Fibroblast of mammary gland (primary cell): ENCODE measurements at regions not wholly inside any gene's neighbourhood (a gene's known extent, or its start where the extent isn't known, plus 50 kb on each side); places are given as distances from the start of the nearest gene placed in this dataset.

Source experiments
- DNase-seq: peaks from one replicate; pipeline ENCODE4 v3.0.0-alpha.2; 2010; ENCODE audit warnings: low read depth
- H3K4me3 ChIP-seq: 2 replicates; pipeline ENCODE4 v1.5.1; 2011; ENCODE audit warnings: low read depth, mild to moderate bottlenecking, low read length, moderate library complexity; ENCODE audit not compliant: control insufficient read depth
- TF ChIP-seq, protein P1 (sequence below): conservative IDR thresholded peaks from 2 replicates; pipeline ENCODE4 v1.5.1; 2011; ENCODE audit warnings: low read depth, low read length, inconsistent platforms; ENCODE audit not compliant: control insufficient read depth, insufficient read depth

DNA sequence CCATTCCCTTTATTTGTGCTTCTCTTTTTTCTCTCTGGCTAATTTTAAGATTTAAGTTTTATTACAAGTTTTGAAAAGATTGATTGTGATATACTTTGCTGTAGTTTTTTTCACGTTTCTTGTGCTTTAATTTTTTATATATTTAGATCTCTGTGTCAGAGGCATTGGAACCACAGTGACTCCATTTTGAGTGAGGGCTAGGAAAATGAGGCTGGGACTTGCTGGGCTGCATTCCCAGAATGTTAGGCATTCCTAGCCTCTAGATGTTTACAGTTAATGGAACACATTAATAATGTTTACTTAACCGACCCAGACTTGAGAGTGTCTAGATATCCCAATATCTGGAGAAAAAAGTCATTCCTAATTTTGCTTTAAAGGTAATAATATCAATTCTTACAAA is 939.4 kb downstream of the BRINP3 start:
- H3K4me3 ChIP-seq: no peak overlapping the region
- TF ChIP-seq, protein P1, sequence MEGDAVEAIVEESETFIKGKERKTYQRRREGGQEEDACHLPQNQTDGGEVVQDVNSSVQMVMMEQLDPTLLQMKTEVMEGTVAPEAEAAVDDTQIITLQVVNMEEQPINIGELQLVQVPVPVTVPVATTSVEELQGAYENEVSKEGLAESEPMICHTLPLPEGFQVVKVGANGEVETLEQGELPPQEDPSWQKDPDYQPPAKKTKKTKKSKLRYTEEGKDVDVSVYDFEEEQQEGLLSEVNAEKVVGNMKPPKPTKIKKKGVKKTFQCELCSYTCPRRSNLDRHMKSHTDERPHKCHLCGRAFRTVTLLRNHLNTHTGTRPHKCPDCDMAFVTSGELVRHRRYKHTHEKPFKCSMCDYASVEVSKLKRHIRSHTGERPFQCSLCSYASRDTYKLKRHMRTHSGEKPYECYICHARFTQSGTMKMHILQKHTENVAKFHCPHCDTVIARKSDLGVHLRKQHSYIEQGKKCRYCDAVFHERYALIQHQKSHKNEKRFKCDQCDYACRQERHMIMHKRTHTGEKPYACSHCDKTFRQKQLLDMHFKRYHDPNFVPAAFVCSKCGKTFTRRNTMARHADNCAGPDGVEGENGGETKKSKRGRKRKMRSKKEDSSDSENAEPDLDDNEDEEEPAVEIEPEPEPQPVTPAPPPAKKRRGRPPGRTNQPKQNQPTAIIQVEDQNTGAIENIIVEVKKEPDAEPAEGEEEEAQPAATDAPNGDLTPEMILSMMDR: no peak
- DNase-seq: no peak

DNA sequence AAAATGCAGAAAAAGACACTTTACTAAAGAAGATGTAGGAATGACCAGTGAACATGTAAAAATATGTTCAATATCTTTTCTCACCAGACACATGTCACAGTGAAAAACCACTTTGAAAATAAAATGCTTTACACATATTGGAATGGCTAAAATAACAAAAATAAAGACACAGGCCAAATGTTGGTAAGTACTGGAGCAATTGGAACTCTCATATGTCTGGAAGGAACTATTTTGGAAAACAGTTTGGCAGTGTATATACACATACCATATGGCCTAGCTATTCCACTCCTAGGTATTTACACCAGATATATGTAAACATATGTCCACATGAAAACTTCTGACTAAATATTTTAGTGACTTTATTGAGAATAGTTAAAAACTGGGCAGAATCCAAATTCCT is 927.2 kb downstream of the BRINP3 start:
- H3K4me3 ChIP-seq: no peak overlapping the region
- TF ChIP-seq, protein P1: no peak
- DNase-seq: no peak

DNA sequence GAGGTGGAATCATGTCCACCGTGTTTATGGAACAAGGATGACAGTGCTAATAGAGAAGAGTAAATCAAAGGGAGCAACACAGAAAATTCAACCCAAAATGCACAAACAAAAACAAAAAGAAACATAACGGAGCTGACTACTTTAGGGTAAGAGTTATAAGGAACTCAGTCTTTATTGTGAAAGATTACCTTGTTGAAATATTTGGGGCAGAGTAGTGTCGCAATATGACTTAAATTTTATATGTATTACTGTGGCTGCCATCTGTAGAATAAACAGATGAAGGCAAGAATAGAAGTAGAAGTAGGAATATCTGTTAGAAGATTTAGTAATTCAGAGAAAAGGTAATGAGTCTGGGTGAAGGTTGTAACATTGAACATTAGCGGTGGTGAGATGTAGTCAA is 913.9 kb downstream of the BRINP3 start:
- no peak overlapping the region for H3K4me3 ChIP-seq
- no peak for DNase-seq
- TF ChIP-seq, protein P1: no peak

DNA sequence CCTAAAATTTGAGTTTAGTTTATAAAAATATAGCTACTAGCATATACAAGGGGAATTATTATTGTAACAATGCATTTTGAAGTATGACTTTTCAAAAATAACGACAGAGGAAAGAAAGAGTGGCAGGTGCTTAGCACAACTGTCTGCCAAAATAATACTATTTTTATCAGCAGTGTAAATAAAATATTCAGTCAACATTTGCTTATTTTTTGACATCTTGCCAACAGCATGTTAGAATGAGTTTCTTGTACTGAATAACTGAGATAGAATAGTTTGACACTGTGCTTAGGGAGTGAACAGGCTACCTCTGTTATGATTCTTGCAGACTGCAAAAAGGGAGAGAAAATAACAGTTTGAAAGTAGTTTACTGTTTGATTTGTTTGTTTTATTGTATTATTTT is 909.8 kb downstream of the BRINP3 start:
- DNase-seq: no peak
- H3K4me3 ChIP-seq: no peak overlapping the region
- TF ChIP-seq, protein P1: no peak

DNA sequence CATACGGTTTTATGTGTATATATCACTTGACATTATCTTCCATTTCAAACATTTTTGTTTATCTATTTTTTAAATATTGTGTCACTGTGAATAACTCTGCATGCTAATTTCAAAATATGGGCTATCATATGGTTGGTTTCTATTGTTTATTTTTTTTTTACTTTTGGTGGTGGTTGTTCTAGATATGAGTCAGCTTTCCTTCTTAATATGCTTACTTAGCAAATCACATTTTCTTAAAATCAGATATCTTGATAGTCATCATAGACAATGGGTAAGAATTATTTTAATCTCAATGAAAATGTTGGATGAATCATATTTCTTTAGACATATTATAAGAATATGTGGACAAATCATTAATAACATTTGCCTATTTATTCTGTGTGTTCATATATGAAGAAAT is 881.5 kb downstream of the BRINP3 start:
- DNase-seq: no peak
- H3K4me3 ChIP-seq: no peak overlapping the region
- TF ChIP-seq, protein P1: no peak

DNA sequence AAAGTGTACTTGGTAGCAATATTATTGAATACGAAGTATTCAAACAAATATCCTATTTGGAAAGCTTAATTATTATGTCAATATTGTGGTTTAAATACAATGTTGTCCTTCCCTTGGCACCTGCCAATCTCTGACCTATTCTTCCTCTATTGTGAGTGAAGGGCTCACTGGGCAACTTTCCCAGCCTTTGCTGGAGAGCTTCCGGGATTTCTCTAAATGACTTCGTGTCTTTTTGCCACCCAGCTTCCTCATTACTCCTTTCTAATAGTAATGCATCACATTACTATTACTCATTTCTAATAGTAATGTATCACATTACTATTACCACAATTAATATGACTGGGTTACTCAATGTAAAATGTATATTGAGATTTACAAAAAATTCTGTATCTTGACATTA is 880.6 kb downstream of the BRINP3 start:
- H3K4me3 ChIP-seq: no peak overlapping the region
- DNase-seq: no peak
- TF ChIP-seq, protein P1: no peak

DNA sequence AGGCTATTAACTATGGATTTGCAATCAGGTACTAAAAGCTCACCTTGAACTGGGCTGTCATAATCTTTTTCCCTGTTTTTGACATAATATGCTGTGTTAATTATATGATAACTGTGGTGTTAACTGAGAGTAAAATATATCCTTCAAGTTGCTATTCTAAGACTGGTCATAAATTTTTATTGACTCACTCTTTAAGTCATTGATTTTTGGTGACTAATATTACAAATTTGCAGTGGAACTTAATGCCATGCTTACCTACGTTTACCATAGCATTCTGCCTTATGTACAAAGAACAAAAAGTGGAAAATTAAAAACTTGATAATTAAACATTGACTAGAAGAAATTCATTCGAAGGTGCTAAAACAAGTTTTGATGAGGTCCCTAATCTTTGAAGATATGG is 872.4 kb downstream of the BRINP3 start:
- TF ChIP-seq, protein P1: no peak
- DNase-seq: no peak
- H3K4me3 ChIP-seq: no peak overlapping the region
